HepG2 (cell line): ENCODE measurements at regions not wholly inside any gene's neighbourhood (a gene's known extent, or its start where the extent isn't known, plus 50 kb on each side); places are given as distances from the start of the nearest gene placed in this dataset.

ENCODE experiments used
- ATAC-seq: fragments of 200-7000 bp; cut with Tn5 transposase; 3 replicates; pipeline ENCODE4 v1.9.1; 2020; ENCODE audit warnings: mild to moderate bottlenecking, moderate library complexity
- BruUV-seq: library from RNA; stranded (reverse); fragments of 400-500 nt; replicated peaks from 2 replicates; lab custom pipeline; 2021; lab: Mats Ljungman, UMichigan
- CTCF ChIA-PET: fragments of 300-600 bp; formaldehyde crosslinking; extraction: SDS; loops from one replicate; lab custom pipeline; 2021; ENCODE audit warnings: low total read pairs, inconsistent platforms, low intra/inter-chr PET ratio; lab: Yijun Ruan, JAX
- POLR2A ChIA-PET: fragments of 350-600 bp; sonication (Branson Sonifier 250); formaldehyde crosslinking; loops from one replicate; lab custom pipeline; 2020; ENCODE audit warnings: antibody characterized with exemption, inconsistent platforms; lab: Yijun Ruan, JAX
- DNase-seq: peaks from one replicate; pipeline ENCODE4 v3.0.0-alpha.2; 2015; ENCODE audit warnings: low spot score
- FAIRE-seq: peaks from 3 replicates; lab custom pipeline; 2011; peaks lifted over from hg19 to GRCh38; lab: Jason Lieb, UNC
- H2AFZ ChIP-seq: one replicate; pipeline ENCODE4 v1.6.1; 2011; ENCODE audit warnings: low read length, inconsistent platforms
- H3K27ac ChIP-seq: fragments of 300-600 bp; 3 replicates; pipeline ENCODE4 v1.8.0; 2011; ENCODE audit warnings: mixed run types, mild to moderate bottlenecking, mixed read lengths, low read length, inconsistent platforms; ENCODE audit not compliant: insufficient read depth; ENCODE audit errors: extremely low read length
- H3K27me3 ChIP-seq, 2 experiments: fragments of 200-600 bp in 1 of 2; 2 replicates in 1 of 2; 3 replicates in 1 of 2; pipeline versions ENCODE4 v1.6.0 to v1.8.0; 2011; ENCODE audit warnings: low read length in 2 of 2, mild to moderate bottlenecking in 2 of 2, moderate library complexity in 2 of 2, inconsistent platforms in 1 of 2; ENCODE audit not compliant: insufficient read depth in 2 of 2, control insufficient read depth in 1 of 2
- H3K36me3 ChIP-seq, 2 experiments: fragments of 200-600 bp in 1 of 2; replicated peaks in 1 of 2; 2 replicates in 1 of 2; 3 replicates in 1 of 2; pipeline versions ENCODE4 v1.5.1 to v1.8.0; 2011; ENCODE audit warnings: low read length in 2 of 2, inconsistent platforms in 1 of 2; ENCODE audit not compliant: insufficient read depth in 2 of 2, control insufficient read depth in 1 of 2
- H3K4me1 ChIP-seq: 2 replicates; pipeline ENCODE4 v1.5.1; 2012; ENCODE audit warnings: low read length, inconsistent platforms; ENCODE audit not compliant: insufficient read depth
- H3K4me2 ChIP-seq: 2 replicates; pipeline ENCODE4 v1.6.0; 2011; ENCODE audit warnings: low read depth, low read length, inconsistent platforms
- H3K4me3 ChIP-seq, 3 experiments: fragments of 200-600 bp in 1 of 3; sonication (generic), shearing (Covaris generic) in 1 of 3; replicated peaks in 1 of 3; 2 replicates each; pipeline ENCODE4 v1.5.1; 2011 to 2016; ENCODE audit warnings: low read length in 3 of 3, inconsistent platforms in 2 of 3, low read depth in 2 of 3, mild to moderate bottlenecking in 2 of 3, control low read depth in 1 of 3, mixed read lengths in 1 of 3; ENCODE audit not compliant: insufficient read depth in 1 of 3
- H3K79me2 ChIP-seq: one replicate; pipeline ENCODE4 v1.6.1; 2011; ENCODE audit warnings: low read length, inconsistent platforms; ENCODE audit not compliant: insufficient read depth
- H3K9ac ChIP-seq: 2 replicates; pipeline ENCODE4 v1.6.0; 2011; ENCODE audit warnings: mild to moderate bottlenecking, low read depth, low read length, inconsistent platforms; ENCODE audit not compliant: insufficient read depth
- H3K9me3 ChIP-seq: 2 replicates; pipeline ENCODE4 v1.5.1; 2012; ENCODE audit warnings: mild to moderate bottlenecking, low read length
- H4K20me1 ChIP-seq: 2 replicates; pipeline ENCODE4 v1.6.0; 2011; ENCODE audit warnings: inconsistent platforms, mild to moderate bottlenecking, low read length, moderate library complexity; ENCODE audit not compliant: insufficient read depth
- BRD4 ChIP-seq: sonication (generic); formaldehyde crosslinking; IDR thresholded peaks from 2 replicates; pipeline ENCODE4 v1.4.0; 2020; ENCODE audit warnings: missing genetic modification reagents
- DNMT1 ChIP-seq: sonication (generic); formaldehyde crosslinking; IDR thresholded peaks from 2 replicates; pipeline ENCODE4 v1.5.1; 2020; ENCODE audit warnings: mild to moderate bottlenecking, missing genetic modification reagents
- GMEB1 ChIP-seq: sonication (generic); formaldehyde crosslinking; IDR thresholded peaks from 2 replicates; pipeline ENCODE4 v1.5.1; 2020; ENCODE audit warnings: missing genetic modification reagents, mild to moderate bottlenecking, borderline replicate concordance
- GTF3A ChIP-seq: sonication (generic); formaldehyde crosslinking; conservative IDR thresholded peaks from 2 replicates; pipeline ENCODE4 v1.4.0; 2020; ENCODE audit warnings: mild to moderate bottlenecking, missing genetic modification reagents
- KAT7 ChIP-seq: IDR thresholded peaks from 2 replicates; pipeline ENCODE4 v1.6.1; 2018; ENCODE audit warnings: borderline replicate concordance, missing compliant biosample characterization
- KMT2B ChIP-seq: IDR thresholded peaks from 2 replicates; pipeline ENCODE4 v1.6.1; 2016; ENCODE audit warnings: missing genetic modification reagents, missing compliant biosample characterization
- PAX8 ChIP-seq: sonication (generic); formaldehyde crosslinking; IDR thresholded peaks from 2 replicates; pipeline ENCODE4 v1.8.0; 2022; ENCODE audit warnings: mild to moderate bottlenecking, missing genetic modification reagents, borderline replicate concordance
- RARG ChIP-seq: sonication (generic); formaldehyde crosslinking; IDR thresholded peaks from 2 replicates; pipeline ENCODE4 v1.4.0; 2020; ENCODE audit warnings: low read depth, mild to moderate bottlenecking, missing genetic modification reagents
- U2AF2 ChIP-seq: fragments of 200-400 bp; formaldehyde crosslinking; IDR thresholded peaks from 2 replicates; pipeline ENCODE4 v1.6.1; 2017; ENCODE audit warnings: low read depth, mild to moderate bottlenecking, low read length
- USF2 ChIP-seq, 2 experiments: sonication (generic) in 1 of 2; formaldehyde crosslinking in 1 of 2; IDR thresholded peaks; 2 replicates each; pipeline versions ENCODE4 v1.5.1 to v1.6.1; 2011 to 2020; ENCODE audit warnings: borderline replicate concordance in 1 of 2, low read depth in 1 of 2, low read length in 1 of 2, mild to moderate bottlenecking in 1 of 2, missing genetic modification reagents in 1 of 2, moderate library complexity in 1 of 2
- ZNF207 ChIP-seq: fragments of 450-650 bp; IDR thresholded peaks from 2 replicates; pipeline ENCODE4 v1.6.1; 2016; ENCODE audit warnings: antibody characterized with exemption, borderline replicate concordance
- ZNF280B ChIP-seq: sonication (generic); formaldehyde crosslinking; IDR thresholded peaks from 2 replicates; pipeline ENCODE4 v1.5.0; 2020; ENCODE audit warnings: missing genetic modification reagents, mild to moderate bottlenecking, borderline replicate concordance
- ZNF282 ChIP-seq: fragments of 450-650 bp; IDR thresholded peaks from 2 replicates; pipeline ENCODE4 v1.6.1; 2018; ENCODE audit not compliant: partially characterized antibody
- ZNF598 ChIP-seq: sonication (generic); formaldehyde crosslinking; IDR thresholded peaks from 2 replicates; pipeline ENCODE4 v1.5.1; 2020; ENCODE audit warnings: mild to moderate bottlenecking, missing genetic modification reagents, borderline replicate concordance
- ZNF639 ChIP-seq: conservative IDR thresholded peaks from 2 replicates; pipeline ENCODE4 v1.6.1; 2018; ENCODE audit warnings: missing genetic modification reagents
- ZNF883 ChIP-seq: sonication (generic); formaldehyde crosslinking; IDR thresholded peaks from 2 replicates; pipeline ENCODE4 v1.5.1; 2020; ENCODE audit warnings: mild to moderate bottlenecking, missing genetic modification reagents; ENCODE audit errors: not compliant biosample characterization
- WGBS: methylation state at CpG from one replicate; pipeline ENCODE4 v1.1.6; 2017; ENCODE audit warnings: low lambda C conversion rate; 5-methylcytosine and 5-hydroxymethylcytosine counted together
- in situ Hi-C: cut with HindIII; loops from 2 replicates; pipeline ENCODE4 v1.10.0; 2017; ENCODE audit warnings: low pct_unique_long_range_greater_than_20kb; ENCODE audit not compliant: extremely low pct_ligation_motif_present
- intact Hi-C: fragments of 100-400 bp; cut with micrococcal nuclease; formaldehyde crosslinking; loops from one replicate; pipeline ENCODE4 v1.10.0; 2022; ENCODE audit not compliant: unreplicated experiment

- TF ChIP-seq USF2 (IDR thresholded peaks at IDR 0.05; ENCODE audit: low read depth, low read length) (no peak), USF2 (CRISPR knock-in tag; IDR thresholded peaks at IDR 0.05; ENCODE audit: borderline replicate concordance) (no peak), PAX8 (CRISPR knock-in tag) (no peak), GMEB1 (no peak), ZNF207 (no peak)
Observed at GRCh38 chr6:4677011-4677750, 99.0 kb upstream of the CDYL start (continued).

GRCh38 chr6:4676016-4676415, 100.2 kb upstream of the CDYL start:
- H3K4me2 ChIP-seq, result no peak overlapping the region
- H3K9ac ChIP-seq, result no peak overlapping the region
- BruUV-seq, result no TSS peak
- in situ Hi-C loops, result no loop called here
- no peaks in the 10 kb centered on the region for H3K36me3 ChIP-seq
- intact Hi-C loops, result no loop called here
- peaks cover 0 to 36% of the 10 kb centered on the region in 2 experiments; a peak in 3 of 5 replicates for H3K27me3 ChIP-seq
- no peak overlapping the region for H2AFZ ChIP-seq
- no peak overlapping the region for H3K27ac ChIP-seq
- ATAC-seq (no peak), DNase-seq (no peak), FAIRE-seq (no peak)
- ChIA-PET CTCF (no interaction called here), POLR2A (no interaction called here)
- H3K4me3 ChIP-seq, result no peak overlapping the region
- H3K4me1 ChIP-seq, result no peaks in the 10 kb centered on the region
- TF ChIP-seq ZNF280B (CRISPR knock-in tag) (no peak), KMT2B (CRISPR knock-in tag) (no peak), ZNF883 (CRISPR knock-in tag) (no peak), ZNF639 (no peak), BRD4 (CRISPR knock-in tag) (no peak), ZNF598 (CRISPR knock-in tag) (no peak), U2AF2 (no peak), GTF3A (no peak), ZNF282 (no peak), RARG (no peak), KAT7 (CRISPR knock-in tag) (no peak), DNMT1 (CRISPR knock-in tag) (no peak)
- H4K20me1 ChIP-seq, result no peaks in the 10 kb centered on the region
- WGBS, result 10% methylated on average over 9 of the region's 9 CpGs
- no peaks in the 10 kb centered on the region for H3K79me2 ChIP-seq
- no peaks in the 10 kb centered on the region for H3K9me3 ChIP-seq
